ENCODE measurements at regions not wholly inside any gene's neighbourhood (a gene's known extent, or its start where the extent isn't known, plus 50 kb on each side); places are given as distances from the start of the nearest gene placed in this dataset.

DNA sequence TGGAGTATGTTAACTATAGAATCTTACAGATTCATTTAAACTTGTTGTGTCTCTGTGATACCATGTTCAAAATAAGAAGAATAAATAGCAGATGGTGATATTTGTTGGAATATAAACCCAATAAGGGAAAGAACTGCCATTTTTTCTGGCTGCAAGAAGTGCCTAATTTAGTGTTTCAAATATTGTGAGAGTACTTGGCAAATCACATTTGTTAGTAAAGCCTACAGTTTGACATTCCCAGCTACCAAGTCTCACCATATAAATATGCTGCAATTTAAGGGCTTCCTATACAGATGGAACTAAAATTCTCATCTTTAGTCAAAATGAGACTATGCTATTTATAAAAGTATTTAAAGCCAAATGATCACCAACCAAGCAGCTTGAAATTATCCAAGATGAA is 96.0 kb upstream of the WDFY3 start:
- H3K4me3 ChIP-seq (ENCODE audit: low read depth, low read length): no peak overlapping the region
- DNase-seq (ENCODE audit: low read depth): no peak
- no peak for TF ChIP-seq MAX (IDR thresholded peaks at IDR 0.05; ENCODE audit: low read depth, low read length)
- TF ChIP-seq, protein P1, sequence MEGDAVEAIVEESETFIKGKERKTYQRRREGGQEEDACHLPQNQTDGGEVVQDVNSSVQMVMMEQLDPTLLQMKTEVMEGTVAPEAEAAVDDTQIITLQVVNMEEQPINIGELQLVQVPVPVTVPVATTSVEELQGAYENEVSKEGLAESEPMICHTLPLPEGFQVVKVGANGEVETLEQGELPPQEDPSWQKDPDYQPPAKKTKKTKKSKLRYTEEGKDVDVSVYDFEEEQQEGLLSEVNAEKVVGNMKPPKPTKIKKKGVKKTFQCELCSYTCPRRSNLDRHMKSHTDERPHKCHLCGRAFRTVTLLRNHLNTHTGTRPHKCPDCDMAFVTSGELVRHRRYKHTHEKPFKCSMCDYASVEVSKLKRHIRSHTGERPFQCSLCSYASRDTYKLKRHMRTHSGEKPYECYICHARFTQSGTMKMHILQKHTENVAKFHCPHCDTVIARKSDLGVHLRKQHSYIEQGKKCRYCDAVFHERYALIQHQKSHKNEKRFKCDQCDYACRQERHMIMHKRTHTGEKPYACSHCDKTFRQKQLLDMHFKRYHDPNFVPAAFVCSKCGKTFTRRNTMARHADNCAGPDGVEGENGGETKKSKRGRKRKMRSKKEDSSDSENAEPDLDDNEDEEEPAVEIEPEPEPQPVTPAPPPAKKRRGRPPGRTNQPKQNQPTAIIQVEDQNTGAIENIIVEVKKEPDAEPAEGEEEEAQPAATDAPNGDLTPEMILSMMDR (IDR thresholded peaks at IDR 0.05; ENCODE audit: low read depth, low read length): no peak
- TF ChIP-seq MYC (IDR thresholded peaks at IDR 0.05; ENCODE audit: low read depth, low read length): no peak
- TF ChIP-seq POLR2A (IDR thresholded peaks at IDR 0.05; ENCODE audit: extremely low read depth, insufficient read length): no peak

- no peak for DNase-seq (ENCODE audit: low read depth)
- TF ChIP-seq, protein P1 (IDR thresholded peaks at IDR 0.05; ENCODE audit: low read depth, low read length): no peak
- TF ChIP-seq MAX (IDR thresholded peaks at IDR 0.05; ENCODE audit: low read depth, low read length): no peak
- H3K4me3 ChIP-seq (ENCODE audit: low read depth, low read length): no peak overlapping the region
Measured at GRCh38 chr4:85067342-85067741, 100.9 kb upstream of the WDFY3 start.

- H3K4me3 ChIP-seq (ENCODE audit: low read depth, low read length): no peak overlapping the region
- no peak for DNase-seq (ENCODE audit: low read depth)
- no peak for TF ChIP-seq MYC (IDR thresholded peaks at IDR 0.05; ENCODE audit: low read depth, low read length)
- no peak for TF ChIP-seq POLR2A (IDR thresholded peaks at IDR 0.05; ENCODE audit: extremely low read depth, insufficient read length)
- TF ChIP-seq MAX (IDR thresholded peaks at IDR 0.05; ENCODE audit: low read depth, low read length): no peak
- TF ChIP-seq, protein P1 (IDR thresholded peaks at IDR 0.05; ENCODE audit: low read depth, low read length): no peak
Measured at GRCh38 chr4:85078016-85078415, 111.5 kb upstream of the WDFY3 start.

- H3K4me3 ChIP-seq (ENCODE audit: low read depth, low read length): no peak overlapping the region
- DNase-seq (ENCODE audit: low read depth): no peak
- no peak for TF ChIP-seq MAX (IDR thresholded peaks at IDR 0.05; ENCODE audit: low read depth, low read length)
- TF ChIP-seq POLR2A (IDR thresholded peaks at IDR 0.05; ENCODE audit: extremely low read depth, insufficient read length): no peak
- no peak for TF ChIP-seq MYC (IDR thresholded peaks at IDR 0.05; ENCODE audit: low read depth, low read length)
- TF ChIP-seq, protein P1 (IDR thresholded peaks at IDR 0.05; ENCODE audit: low read depth, low read length): no peak
Measured at GRCh38 chr4:85081196-85081595, 114.7 kb upstream of the WDFY3 start.

- H3K4me3 ChIP-seq (ENCODE audit: low read depth, low read length): no peak overlapping the region
- TF ChIP-seq POLR2A (IDR thresholded peaks at IDR 0.05; ENCODE audit: extremely low read depth, insufficient read length) (no peak), MYC (IDR thresholded peaks at IDR 0.05; ENCODE audit: low read depth, low read length) (no peak), MAX (IDR thresholded peaks at IDR 0.05; ENCODE audit: low read depth, low read length) (no peak)
- TF ChIP-seq, protein P1 (IDR thresholded peaks at IDR 0.05; ENCODE audit: low read depth, low read length): peak; percentile 44
- DNase-seq (ENCODE audit: low read depth): peak; percentile 66
Measured at GRCh38 chr4:85084371-85085094, 118.0 kb upstream of the WDFY3 start.
